H9 (cell line): ENCODE measurements at regions not wholly inside any gene's neighbourhood (a gene's known extent, or its start where the extent isn't known, plus 50 kb on each side); places are given as distances from the start of the nearest gene placed in this dataset.

Experiments used
- DNase-seq: peaks from one replicate; pipeline ENCODE4 v3.0.0-alpha.2; 2017
- H2AFZ ChIP-seq: one replicate; pipeline ENCODE4 v1.6.1; 2013; ENCODE audit warnings: mild to moderate bottlenecking, low read length, control low read depth, moderate library complexity
- H2AK5ac ChIP-seq: 2 replicates; pipeline ENCODE4 v1.6.1; 2013; ENCODE audit warnings: low read length, control low read depth, mixed read lengths; ENCODE audit not compliant: insufficient read length
- H2BK120ac ChIP-seq: one replicate; pipeline ENCODE4 v1.6.1; 2013; ENCODE audit warnings: low read depth, mild to moderate bottlenecking, low read length, control low read depth, inconsistent platforms; ENCODE audit not compliant: poor library complexity, severe bottlenecking
- H2BK12ac ChIP-seq: 2 replicates; pipeline ENCODE4 v1.6.1; 2013; ENCODE audit warnings: low read length, control low read depth, mixed read lengths, low read depth; ENCODE audit not compliant: insufficient read length
- H2BK15ac ChIP-seq: 2 replicates; pipeline ENCODE4 v1.6.1; 2013; ENCODE audit warnings: low read depth, low read length, control low read depth
- H2BK20ac ChIP-seq: one replicate; pipeline ENCODE4 v1.6.1; 2013; ENCODE audit warnings: low read depth, mild to moderate bottlenecking, low read length, control low read depth, inconsistent platforms; ENCODE audit not compliant: poor library complexity, severe bottlenecking
- H2BK5ac ChIP-seq: 2 replicates; pipeline ENCODE4 v1.6.1; 2013; ENCODE audit warnings: low read length, control low read depth, mixed read lengths; ENCODE audit not compliant: insufficient read length
- H3K14ac ChIP-seq: 2 replicates; pipeline ENCODE4 v1.6.1; 2013; ENCODE audit warnings: low read length, control low read depth; ENCODE audit not compliant: insufficient read depth
- H3K18ac ChIP-seq: 2 replicates; pipeline ENCODE4 v1.6.1; 2013; ENCODE audit warnings: low read depth, mild to moderate bottlenecking, mixed read lengths, low read length, control low read depth; ENCODE audit not compliant: insufficient read length
- H3K23ac ChIP-seq: 2 replicates; pipeline ENCODE4 v1.6.1; 2013; ENCODE audit warnings: low read length, control low read depth, mixed read lengths, low read depth; ENCODE audit not compliant: insufficient read length
- H3K23me2 ChIP-seq: 2 replicates; pipeline ENCODE4 v1.6.1; 2013; ENCODE audit warnings: low read depth, mild to moderate bottlenecking, mixed read lengths, low read length, control low read depth; ENCODE audit not compliant: insufficient read length, poor library complexity, severe bottlenecking
- H3K27ac ChIP-seq: 2 replicates; pipeline ENCODE4 v1.5.1; 2013; ENCODE audit warnings: low read length, control low read depth, mixed read lengths, low read depth; ENCODE audit not compliant: insufficient read length
- H3K27me3 ChIP-seq: 2 replicates; pipeline ENCODE4 v1.6.1; 2013; ENCODE audit warnings: low read length, control low read depth, inconsistent platforms; ENCODE audit not compliant: insufficient read depth
- H3K4ac ChIP-seq: 2 replicates; pipeline ENCODE4 v1.6.1; 2013; ENCODE audit warnings: low read depth, mild to moderate bottlenecking, control low read depth, inconsistent platforms, low read length, moderate library complexity
- H3K4me1 ChIP-seq: 2 replicates; pipeline ENCODE4 v1.6.1; 2013; ENCODE audit warnings: low read length, control low read depth, inconsistent platforms; ENCODE audit not compliant: insufficient read depth
- H3K4me2 ChIP-seq: 2 replicates; pipeline ENCODE4 v1.6.1; 2013; ENCODE audit warnings: low read length, control low read depth, mixed read lengths; ENCODE audit not compliant: insufficient read length, insufficient read depth
- H3K56ac ChIP-seq: 2 replicates; pipeline ENCODE4 v1.6.1; 2013; ENCODE audit warnings: low read depth, mild to moderate bottlenecking, mixed read lengths, low read length, control low read depth; ENCODE audit not compliant: insufficient read length
- H3K79me1 ChIP-seq: 2 replicates; pipeline ENCODE4 v1.6.1; 2013; ENCODE audit warnings: low read depth, mild to moderate bottlenecking, moderate library complexity, low read length, control low read depth, inconsistent platforms; ENCODE audit not compliant: insufficient read depth, poor library complexity, severe bottlenecking
- H3K79me2 ChIP-seq: 2 replicates; pipeline ENCODE4 v1.6.1; 2013; ENCODE audit warnings: low read length, control low read depth, inconsistent platforms; ENCODE audit not compliant: insufficient read depth
- H3K9ac ChIP-seq: 2 replicates; pipeline ENCODE4 v1.6.1; 2013; ENCODE audit warnings: low read length, control low read depth, mixed read lengths; ENCODE audit not compliant: insufficient read length; ENCODE audit errors: extremely low read depth
- H3K9me3 ChIP-seq: one replicate; pipeline ENCODE4 v1.6.1; 2013; ENCODE audit warnings: low read depth, low read length, inconsistent platforms; ENCODE audit not compliant: control insufficient read depth
- H3T11ph ChIP-seq: one replicate; pipeline ENCODE4 v1.6.1; 2013; ENCODE audit warnings: mild to moderate bottlenecking, low read length, control low read depth, inconsistent platforms
- H4K20me1 ChIP-seq: one replicate; pipeline ENCODE4 v1.6.1; 2013; ENCODE audit not compliant: control insufficient read depth, insufficient read length, insufficient read depth
- H4K5ac ChIP-seq: 2 replicates; pipeline ENCODE4 v1.6.1; 2013; ENCODE audit warnings: low read depth, mild to moderate bottlenecking, mixed read lengths, low read length, control low read depth; ENCODE audit not compliant: insufficient read length
- H4K8ac ChIP-seq: replicated peaks from 2 replicates; pipeline ENCODE4 v1.6.1; 2013; ENCODE audit warnings: low read length, control low read depth, mixed read lengths, low read depth; ENCODE audit not compliant: insufficient read length
- H4K91ac ChIP-seq: 2 replicates; pipeline ENCODE4 v1.6.1; 2013; ENCODE audit warnings: low read depth, mild to moderate bottlenecking, moderate library complexity, mixed read lengths, low read length, control low read depth; ENCODE audit not compliant: insufficient read length
- H3K27ac Mint-ChIP-seq, 3 experiments: 2 replicates in 2 of 3; 3 replicates in 1 of 3; pipeline ENCODE4 v1.8.0; 2020 to 2021; ENCODE audit warnings: mixed read lengths in 3 of 3, mild to moderate bottlenecking in 1 of 3, moderate library complexity in 1 of 3
- H3K27me3 Mint-ChIP-seq: 2 replicates; pipeline ENCODE4 v1.8.0; 2021; ENCODE audit warnings: low read depth, mild to moderate bottlenecking, moderate library complexity, mixed read lengths
- H3K36me3 Mint-ChIP-seq, 3 experiments: 2 replicates in 2 of 3; 3 replicates in 1 of 3; pipeline ENCODE4 v1.8.0; 2020 to 2021; ENCODE audit warnings: low read depth in 3 of 3, mixed read lengths in 3 of 3; ENCODE audit not compliant: insufficient read depth in 1 of 3
- H3K4me1 Mint-ChIP-seq, 2 experiments: 2 replicates each; pipeline ENCODE4 v1.8.0; 2020; ENCODE audit warnings: mixed read lengths in 2 of 2
- H3K4me3 Mint-ChIP-seq, 2 experiments: 2 replicates in 1 of 2; 3 replicates in 1 of 2; pipeline ENCODE4 v1.8.0; 2020 to 2021; ENCODE audit warnings: mild to moderate bottlenecking in 2 of 2, mixed read lengths in 2 of 2, moderate library complexity in 1 of 2
- H3K9me3 Mint-ChIP-seq, 2 experiments: 2 replicates in 1 of 2; 3 replicates in 1 of 2; pipeline ENCODE4 v1.8.0; 2020; ENCODE audit warnings: mild to moderate bottlenecking in 2 of 2, mixed read lengths in 2 of 2, moderate library complexity in 1 of 2
- WGBS: extraction: QIAGEN DNeasy Blood & Tissue Kit; methylation state at CpG from one replicate; pipeline ENCODE4 v1.1.7; 2013; ENCODE audit warnings: missing lambda C conversion rate, low lambda C conversion rate, mixed read lengths; ENCODE audit not compliant: insufficient read length; ENCODE audit errors: extremely low coverage; 5-methylcytosine and 5-hydroxymethylcytosine counted together
- TF ChIP-seq, protein P1 (sequence below): fragments of 200-600 bp; sonication (generic); conservative IDR thresholded peaks from 3 replicates; pipeline ENCODE4 v1.8.0; 2021; ENCODE audit warnings: antibody characterized with exemption, mild to moderate bottlenecking

- no peak overlapping the region for H3K56ac ChIP-seq
- no peak overlapping the region for H4K8ac ChIP-seq
- H3K14ac ChIP-seq: no peak overlapping the region
- H2BK5ac ChIP-seq: no peak overlapping the region
- H2AFZ ChIP-seq: no peak overlapping the region
- no peak overlapping the region for H4K5ac ChIP-seq
- no peaks in the 10 kb centered on the region for H3K9me3 Mint-ChIP-seq
- H3K36me3 Mint-ChIP-seq: no peaks in the 10 kb centered on the region; a peak in 1 of 7 replicates
- H2AK5ac ChIP-seq: no peak overlapping the region
- no peak overlapping the region for H3K4me3 Mint-ChIP-seq
- no peak overlapping the region for H3K27ac ChIP-seq
- H3K79me1 ChIP-seq: no peaks in the 10 kb centered on the region
- no peak overlapping the region for H3K4ac ChIP-seq
- no peak overlapping the region for H3T11ph ChIP-seq
- no peak overlapping the region for H2BK20ac ChIP-seq
- no peak overlapping the region for H3K23ac ChIP-seq
- no peak overlapping the region for H2BK120ac ChIP-seq
- no CpG with 5 or more reads among the region's 4 CpGs for WGBS
- H3K27me3 ChIP-seq: no peaks in the 10 kb centered on the region
- H4K91ac ChIP-seq: no peak overlapping the region
- no peak overlapping the region for H2BK15ac ChIP-seq
- no peak overlapping the region for H3K18ac ChIP-seq
- H3K4me1 Mint-ChIP-seq: 0 out of 4 replicates have a peak, but pooled peaks cover 0 to 3% of the 10 kb centered on the region in 2 experiments
- no peak overlapping the region for H2BK12ac ChIP-seq
- H3K27me3 Mint-ChIP-seq: no peaks in the 10 kb centered on the region
- DNase-seq: no peak
- no peaks in the 10 kb centered on the region for H3K79me2 ChIP-seq
- no peaks in the 10 kb centered on the region for H3K9me3 ChIP-seq
- H3K27ac Mint-ChIP-seq: no peak overlapping the region
- H3K4me2 ChIP-seq: no peak overlapping the region
- no peak overlapping the region for H3K9ac ChIP-seq
- H3K23me2 ChIP-seq: no peaks in the 10 kb centered on the region
- no peaks in the 10 kb centered on the region for H4K20me1 ChIP-seq
- TF ChIP-seq, protein P1, sequence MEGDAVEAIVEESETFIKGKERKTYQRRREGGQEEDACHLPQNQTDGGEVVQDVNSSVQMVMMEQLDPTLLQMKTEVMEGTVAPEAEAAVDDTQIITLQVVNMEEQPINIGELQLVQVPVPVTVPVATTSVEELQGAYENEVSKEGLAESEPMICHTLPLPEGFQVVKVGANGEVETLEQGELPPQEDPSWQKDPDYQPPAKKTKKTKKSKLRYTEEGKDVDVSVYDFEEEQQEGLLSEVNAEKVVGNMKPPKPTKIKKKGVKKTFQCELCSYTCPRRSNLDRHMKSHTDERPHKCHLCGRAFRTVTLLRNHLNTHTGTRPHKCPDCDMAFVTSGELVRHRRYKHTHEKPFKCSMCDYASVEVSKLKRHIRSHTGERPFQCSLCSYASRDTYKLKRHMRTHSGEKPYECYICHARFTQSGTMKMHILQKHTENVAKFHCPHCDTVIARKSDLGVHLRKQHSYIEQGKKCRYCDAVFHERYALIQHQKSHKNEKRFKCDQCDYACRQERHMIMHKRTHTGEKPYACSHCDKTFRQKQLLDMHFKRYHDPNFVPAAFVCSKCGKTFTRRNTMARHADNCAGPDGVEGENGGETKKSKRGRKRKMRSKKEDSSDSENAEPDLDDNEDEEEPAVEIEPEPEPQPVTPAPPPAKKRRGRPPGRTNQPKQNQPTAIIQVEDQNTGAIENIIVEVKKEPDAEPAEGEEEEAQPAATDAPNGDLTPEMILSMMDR: no peak
- no peaks in the 10 kb centered on the region for H3K4me1 ChIP-seq
Measured at GRCh38 chr3:82229397-82229796, 468.0 kb upstream of the GBE1 start.
